Stimulated activated CD4-positive, alpha-beta T cell treated with anti-CD3 and anti-CD28 coated beads, Interleukin-12 subunit alpha, Interleukin-12 subunit beta, amount 100 ng/mL, for 4 hours (primary cell): ENCODE measurements at regions not wholly inside any gene's neighbourhood (a gene's known extent, or its start where the extent isn't known, plus 50 kb on each side); places are given as distances from the start of the nearest gene placed in this dataset.
"Not testable (repeated sequence)": the region's sequence is repeated elsewhere in the genome, so short reads cannot be mapped to it uniquely, and the experiment has no call there.

ENCODE experiments used
- DNase-seq: peaks from one replicate; pipeline ENCODE4 v3.0.0-alpha.2; 2020

DNA sequence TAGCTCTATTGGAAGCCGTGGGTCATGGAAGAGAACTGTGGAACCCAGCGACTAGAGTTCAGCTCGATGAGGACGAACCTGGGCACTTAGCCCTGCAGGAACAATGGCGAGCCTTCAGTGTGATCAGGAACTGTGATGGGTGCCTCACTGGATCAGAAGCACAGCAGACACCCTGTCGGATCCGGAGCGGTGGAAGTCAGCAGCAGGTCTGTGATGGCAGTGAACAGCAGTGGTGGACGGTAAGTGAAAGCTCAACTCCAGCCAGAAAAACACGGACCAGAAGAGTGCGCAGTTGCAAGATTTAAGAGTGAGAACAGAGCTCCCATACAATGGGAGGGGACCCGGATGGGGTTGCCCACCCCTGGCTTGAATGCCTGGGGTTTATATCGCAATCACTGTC, 282.2 kb downstream of the NSUN3 start:
- DNase-seq: no peak

DNA sequence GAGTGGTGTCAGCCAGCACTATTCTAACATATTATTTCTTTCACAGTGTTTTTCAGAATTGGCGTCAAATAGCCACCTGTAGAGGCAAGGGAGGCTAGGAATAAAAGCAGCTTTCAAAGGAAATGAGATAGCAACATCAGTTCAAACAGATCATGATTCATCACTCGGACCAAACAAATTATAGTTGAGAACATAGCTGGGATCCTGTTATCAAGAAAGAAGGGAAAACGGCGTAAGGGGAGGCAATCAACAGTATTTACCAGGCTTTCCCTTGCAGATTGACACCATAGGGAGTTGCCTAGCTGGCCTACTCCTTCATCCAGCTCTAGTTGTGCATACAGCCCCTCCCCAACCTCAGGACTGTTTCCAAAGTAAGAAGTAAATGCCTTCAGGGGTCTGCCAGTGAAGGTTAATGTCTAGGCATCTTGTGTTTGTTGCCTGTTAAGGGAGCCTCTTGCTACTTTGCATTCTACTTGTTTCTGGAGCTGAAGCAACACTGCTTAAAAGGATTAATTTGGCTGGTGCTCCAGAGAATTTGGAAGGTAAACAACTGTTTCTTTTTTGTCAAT, 286.5 kb downstream of the NSUN3 start:
- no peak for DNase-seq

DNA sequence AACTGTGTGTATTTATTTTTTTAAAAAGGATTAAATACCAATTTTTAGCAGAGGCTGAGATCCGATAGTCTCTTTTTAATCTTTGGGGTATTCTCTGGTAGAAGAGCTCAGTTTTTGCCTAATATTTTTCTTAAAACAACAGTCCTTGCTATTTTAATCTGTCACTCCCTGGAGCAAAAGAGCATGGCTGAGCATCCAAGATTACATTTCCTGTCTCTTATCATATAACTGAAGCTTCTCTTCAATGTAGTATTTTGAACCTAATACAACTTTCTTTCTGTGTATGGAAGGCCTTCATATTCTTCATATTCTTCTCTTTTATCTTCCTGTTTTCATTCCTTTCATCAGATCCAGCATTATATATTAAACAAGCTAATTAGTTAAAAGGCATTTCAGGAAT, 293.7 kb downstream of the NSUN3 start:
- DNase-seq: no peak

DNA sequence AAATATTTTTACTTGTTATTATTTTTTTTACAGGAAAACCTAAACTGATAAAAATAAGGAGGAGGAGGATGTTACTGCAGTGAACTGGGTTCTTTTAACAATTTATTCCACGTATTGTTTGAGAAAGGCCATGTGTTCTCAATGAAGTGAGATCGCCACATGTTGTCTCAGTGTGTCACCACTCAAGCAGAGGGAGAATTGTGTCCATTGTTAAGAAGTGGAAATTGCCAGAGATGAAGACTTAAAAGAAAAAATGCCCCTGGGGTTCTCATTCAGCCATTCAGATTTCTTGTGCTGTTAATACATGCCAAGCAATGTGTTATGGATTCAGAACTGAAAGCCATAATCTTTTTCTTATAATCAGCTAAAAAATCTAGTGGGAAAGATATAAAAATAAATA, 297.1 kb downstream of the NSUN3 start:
- DNase-seq: no peak

DNA sequence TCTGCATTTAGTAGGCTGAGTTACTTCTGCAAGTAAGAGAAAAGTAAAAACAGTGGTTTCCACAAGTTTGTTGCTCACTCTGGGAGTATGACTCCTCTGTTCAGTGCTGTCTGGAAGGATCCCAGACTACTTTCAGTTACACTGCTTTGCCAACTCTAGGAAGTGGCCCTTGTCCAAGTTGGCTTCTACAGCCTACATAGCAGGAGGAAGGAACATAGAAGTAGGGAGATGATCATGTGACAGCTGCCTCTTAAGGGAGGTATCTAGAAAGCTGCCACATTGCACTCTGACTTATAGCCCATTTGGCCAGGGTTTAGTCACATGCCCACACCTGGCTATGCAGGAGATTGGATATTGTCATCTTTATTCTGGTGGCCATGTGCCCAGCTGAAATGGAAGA, 298.1 kb downstream of the NSUN3 start:
- DNase-seq: no peak

DNA sequence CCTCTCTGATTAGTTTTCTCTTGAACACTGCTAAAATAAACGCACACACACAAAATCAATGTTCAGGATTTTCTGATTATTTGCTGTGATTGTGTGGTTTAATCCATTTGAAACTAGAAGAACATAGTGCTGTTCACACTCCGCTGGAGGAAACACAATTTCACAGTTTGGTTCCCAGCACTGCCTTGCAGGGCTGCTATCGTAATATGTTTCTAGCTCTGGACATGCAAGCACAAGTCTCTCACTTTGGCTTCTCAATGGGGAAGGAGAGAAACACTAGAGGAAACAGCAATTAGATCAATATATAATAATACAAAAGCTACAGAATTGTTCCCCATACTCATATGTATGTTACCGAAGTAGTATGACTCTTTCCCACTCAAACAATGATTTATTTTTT, 299.5 kb downstream of the NSUN3 start:
- no peak for DNase-seq

DNA sequence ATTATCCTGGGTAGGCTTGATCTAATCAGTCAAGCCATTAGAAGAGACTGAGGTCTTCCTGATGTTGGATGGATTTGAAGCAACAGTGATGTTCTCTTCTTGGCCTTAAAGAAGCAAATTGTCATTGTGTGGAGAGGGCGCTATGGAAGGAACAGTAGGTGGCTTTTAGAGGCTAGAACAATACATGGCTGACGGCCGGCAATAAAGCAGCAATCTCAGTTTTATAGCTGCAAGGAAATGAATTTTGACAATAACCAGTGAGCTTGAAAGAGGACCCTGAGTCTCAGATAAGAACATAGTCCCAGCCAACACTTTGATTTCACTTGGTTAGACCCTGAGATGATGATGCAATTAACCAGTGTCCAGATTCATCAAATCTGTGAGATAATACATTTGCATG, 302.1 kb downstream of the NSUN3 start:
- no peak for DNase-seq

DNA sequence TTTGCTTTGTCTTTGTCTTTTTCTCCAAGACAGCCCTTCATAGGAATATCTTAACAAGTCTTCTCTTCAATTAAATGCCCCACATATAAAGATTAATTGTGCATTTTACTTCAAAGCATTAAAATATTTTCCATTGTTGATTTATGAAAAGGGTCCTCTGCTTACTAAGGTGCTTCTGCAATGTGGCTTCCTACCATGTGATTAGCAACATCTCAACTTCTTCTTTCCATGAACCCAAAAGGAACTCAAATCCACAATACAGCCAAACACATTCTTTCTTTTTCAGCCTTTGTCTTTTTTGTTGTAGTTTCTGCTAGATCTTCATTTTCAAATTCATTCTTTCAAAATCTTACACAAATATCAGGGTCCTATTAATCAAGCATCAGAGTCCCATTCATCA, 309.2 kb downstream of the NSUN3 start:
- DNase-seq: no peak

DNA sequence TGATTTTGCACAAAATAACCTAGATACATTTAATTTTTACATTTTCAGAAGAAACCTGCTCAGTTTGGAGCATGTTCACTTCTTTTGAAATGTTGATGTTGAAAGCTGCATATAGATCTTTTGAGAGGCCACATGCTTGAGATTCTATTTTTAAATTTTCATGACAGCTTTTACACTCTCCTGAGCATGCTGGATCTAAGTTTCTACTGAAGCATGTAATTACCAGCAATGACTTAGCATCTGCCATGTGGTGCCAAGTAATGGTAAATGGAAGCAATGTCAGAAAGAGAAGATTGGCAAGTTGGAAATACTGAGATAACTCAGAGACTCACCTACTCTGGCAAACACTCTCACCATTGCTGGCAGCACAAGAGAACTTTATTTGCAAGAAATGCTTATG, 310.6 kb downstream of the NSUN3 start:
- DNase-seq: no peak

DNA sequence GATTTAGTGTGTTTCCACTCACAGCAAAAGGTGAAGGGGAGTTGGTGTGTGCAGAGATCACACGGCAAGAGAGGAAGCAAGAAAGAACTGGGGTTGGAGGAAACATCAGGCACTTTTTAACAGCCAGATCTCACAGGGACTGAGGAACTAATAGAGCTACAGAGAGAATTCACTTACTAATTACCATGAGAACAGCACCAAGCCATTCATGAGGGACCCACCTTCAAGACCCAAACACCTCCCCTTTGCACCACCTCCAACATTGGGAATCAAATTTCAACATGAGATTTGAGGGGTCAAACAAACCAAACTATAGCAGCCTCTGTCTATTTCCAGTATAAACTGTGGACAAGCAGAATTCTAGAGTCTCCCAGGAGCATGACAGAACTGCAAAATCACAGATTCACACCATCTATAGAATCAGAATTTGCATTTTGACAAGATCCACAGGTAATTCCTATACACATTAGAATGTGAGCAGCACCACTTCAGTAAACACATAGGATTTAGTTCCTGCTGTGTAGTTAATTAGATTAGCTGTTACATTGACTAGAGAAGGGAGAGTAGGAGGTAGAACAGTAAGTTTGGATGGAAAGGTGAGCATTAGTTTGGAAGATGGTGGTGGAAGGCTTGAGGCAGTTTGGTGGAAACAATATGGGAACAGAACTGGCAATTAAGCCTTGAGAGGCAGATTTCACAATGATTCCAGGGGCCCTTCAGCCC, 311.7 kb downstream of the NSUN3 start:
- DNase-seq: no peak

DNA sequence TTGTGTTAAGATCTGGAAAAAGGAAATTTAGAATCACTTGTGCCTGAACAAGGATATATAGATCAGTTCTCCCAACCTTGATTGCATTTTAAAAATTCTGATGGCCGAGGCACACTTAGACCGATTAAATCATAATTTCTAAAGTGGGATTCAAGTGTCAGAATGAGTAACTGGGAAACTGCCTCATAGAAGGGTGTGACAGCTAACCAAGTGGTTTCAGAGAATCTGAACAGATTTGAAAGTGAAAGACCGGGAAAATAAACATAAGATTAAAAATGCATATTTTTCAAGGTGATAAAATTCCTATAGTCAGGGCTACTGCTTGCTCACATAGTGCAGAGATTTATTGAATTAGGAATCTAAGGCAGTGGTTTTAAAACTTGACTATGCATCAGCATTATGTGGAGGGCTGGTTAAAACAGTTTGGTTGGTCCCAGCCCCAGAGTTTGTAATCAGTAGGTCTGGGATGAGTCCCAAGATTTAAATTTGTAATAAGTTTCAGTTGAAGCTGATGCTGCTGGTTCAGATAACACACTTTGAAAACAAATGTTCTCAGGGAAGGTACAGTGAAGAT, 314.3 kb downstream of the NSUN3 start:
- not testable (repeated sequence) for DNase-seq

DNA sequence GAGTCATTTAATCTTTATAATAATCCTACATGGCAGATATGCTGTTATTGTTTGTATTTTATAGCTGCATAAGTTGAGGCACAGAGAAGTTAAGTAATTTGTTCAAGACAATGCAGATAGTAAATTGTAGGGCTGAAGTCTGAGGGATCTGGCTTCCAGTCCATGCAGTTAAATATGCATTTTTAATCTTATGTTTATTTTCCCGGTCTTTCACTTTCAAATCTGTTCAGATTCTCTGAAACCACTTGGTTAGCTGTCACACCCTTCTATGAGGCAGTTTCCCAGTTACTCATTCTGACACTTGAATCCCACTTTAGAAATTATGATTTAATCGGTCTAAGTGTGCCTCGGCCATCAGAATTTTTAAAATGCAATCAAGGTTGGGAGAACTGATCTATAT, 315.0 kb downstream of the NSUN3 start:
- not testable (repeated sequence) for DNase-seq

DNA sequence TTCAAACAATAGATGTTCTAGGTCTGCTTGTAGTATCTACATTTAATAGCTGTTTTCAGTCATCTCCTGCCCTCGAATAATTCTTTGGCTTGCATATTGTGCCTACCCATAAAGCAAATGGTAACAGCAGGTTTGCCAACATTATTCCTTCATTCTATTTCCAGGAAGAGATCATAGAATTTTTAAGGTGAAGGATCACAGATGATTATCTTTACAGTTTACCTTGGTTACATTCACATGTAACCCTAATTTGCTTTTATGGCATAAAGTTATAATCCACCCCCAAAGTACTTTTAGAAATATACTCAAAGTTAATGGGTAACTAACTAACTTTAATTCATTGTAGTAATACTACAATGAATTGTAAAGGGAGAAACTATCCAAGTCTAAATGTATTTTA, 315.5 kb downstream of the NSUN3 start:
- no peak for DNase-seq

DNA sequence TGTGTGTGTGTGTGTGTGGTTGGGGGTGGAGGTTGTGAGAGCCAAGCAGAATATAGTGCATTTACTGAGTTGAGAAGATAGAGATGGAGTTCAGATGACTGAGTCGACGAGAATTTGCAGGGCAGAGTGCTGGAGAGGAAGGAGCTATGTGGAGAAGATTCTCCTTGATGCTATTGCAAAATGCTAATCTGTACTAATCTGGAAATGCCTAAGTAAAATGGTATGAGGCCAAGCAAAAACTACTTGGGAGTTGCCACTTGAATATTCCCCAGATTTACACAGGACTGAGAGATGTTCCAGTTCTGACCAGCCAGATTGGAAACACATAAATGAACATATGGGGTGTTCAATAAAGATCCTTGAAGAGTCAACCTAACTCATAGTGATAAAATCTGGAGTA, 316.4 kb downstream of the NSUN3 start:
- DNase-seq: no peak

DNA sequence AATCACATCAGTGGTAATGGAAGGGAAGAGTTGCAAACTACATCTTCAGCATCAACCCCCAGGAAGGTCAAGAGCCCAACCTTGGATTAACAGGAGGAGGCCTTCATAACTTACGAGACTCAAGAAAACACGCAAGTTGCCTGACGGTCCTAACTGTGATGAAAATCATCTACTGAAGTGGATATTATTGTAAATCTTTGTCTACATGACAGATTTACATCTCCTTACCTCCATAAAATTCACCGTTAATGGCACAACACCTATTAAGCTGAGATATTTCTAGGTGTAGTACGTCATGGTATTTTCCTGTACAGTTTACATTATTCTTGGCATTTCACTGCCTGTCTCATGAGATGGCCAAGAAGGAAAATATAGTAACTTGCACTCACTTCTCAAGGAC, 332.0 kb downstream of the NSUN3 start:
- DNase-seq: no peak

DNA sequence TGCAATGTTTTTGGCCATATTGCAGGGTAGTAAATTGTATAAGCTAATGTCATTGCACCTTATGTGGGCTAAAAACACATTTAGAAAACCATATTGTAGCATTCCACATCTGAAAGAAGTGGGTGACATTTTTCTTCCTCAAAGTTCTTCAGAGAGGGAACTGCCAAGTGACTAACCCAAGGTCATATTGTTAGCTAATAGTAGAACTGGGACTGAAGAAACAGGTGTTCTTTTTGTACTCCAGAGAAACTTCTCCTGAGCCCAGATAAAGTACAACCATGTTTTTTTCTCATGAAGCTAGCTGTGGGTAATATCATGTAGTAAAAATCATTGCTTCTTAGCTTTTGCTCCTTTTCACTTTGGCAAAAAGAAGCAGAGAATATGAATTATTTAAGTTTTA, 333.0 kb downstream of the NSUN3 start:
- DNase-seq: no peak

DNA sequence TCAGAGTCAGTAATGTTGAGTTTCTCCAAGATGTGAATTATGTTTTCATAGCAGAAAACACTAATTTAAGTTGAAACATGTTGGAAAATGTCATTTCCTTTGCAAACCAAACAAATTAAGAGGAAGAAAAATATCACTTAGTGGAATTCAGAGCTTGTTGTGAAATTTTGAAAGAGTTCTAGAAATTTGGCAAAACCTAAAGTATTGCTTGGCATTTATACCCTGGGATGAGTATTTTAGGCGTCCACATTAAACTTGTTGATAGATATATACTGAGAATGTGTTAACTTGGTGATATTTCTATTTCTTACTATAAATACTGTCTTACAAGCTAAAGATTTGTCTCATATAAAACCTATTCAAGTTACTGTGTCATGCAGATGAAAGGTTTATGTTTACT, 335.2 kb downstream of the NSUN3 start:
- no peak for DNase-seq

DNA sequence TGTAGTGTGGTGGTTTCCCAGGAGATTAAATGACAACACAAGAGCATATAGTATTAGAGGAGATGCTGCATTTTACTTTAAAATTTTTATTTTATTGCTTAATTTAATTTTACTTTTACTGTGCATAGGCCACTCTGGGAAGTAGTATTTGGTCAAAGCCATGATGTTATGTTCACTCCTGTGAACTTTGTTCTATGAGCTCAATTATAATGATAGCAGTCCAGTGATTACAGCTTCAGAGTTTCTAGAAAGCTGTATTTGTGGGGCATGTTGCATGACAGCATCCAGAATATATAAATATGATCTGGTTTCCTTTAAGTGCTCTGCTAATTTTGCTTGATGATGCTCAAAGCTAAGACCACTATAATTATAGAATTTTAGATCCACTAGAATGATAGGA, 338.6 kb downstream of the NSUN3 start:
- DNase-seq: no peak

DNA sequence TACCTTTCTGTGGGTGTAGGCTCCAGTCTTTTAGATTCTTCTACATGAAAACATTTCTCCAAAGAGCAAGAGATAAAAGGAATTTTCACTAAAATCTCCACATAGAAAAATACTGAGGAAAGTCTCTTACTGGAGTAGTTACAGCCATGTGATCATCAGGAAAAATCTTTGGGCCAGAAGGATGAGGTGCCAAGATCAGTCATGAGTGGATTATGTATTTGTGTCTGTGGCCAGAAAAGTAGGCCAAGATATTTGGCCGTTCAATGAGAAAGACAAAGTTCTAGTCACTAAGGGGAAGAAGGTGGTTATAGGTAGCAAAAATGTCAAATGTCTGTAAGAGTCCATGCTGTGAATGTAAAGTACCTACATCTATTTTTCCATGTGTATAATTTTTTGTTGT, 339.3 kb downstream of the NSUN3 start:
- no peak for DNase-seq

DNA sequence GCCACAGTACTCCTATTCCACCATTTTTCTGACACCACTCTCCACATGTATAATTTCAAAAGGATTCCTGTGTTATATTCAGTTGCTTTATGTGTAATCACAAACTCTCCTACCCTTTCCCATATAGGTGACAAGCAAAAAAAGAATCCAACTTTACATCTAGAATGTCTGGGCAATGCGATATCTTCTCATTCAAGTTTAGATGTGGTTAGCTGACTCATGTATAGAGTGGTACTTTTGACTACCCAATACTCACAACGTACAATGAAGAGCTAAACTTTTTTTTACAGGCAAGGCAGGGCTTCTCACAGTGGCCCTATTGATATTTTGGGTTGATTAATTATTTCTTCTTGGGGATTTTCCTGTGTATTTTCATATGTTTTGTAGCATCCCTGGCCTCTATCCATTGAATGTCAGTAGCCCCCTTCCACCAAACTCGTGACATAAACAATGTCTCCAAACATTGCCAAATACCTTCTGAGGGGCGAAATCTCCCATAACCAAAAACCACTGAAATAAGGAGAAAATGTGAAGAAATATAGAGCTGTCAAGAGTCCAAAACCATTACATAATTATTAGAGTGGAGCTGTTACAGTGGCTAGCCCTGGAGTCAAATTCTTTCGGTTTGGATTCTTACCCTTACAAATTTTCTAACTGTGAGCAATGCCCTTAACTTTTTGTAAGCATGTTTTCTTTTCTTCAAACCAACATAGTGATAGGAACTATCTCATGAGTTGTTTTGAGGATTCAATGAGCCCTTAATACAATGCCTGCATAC, 342.6 kb downstream of the NSUN3 start:
- no peak for DNase-seq

DNA sequence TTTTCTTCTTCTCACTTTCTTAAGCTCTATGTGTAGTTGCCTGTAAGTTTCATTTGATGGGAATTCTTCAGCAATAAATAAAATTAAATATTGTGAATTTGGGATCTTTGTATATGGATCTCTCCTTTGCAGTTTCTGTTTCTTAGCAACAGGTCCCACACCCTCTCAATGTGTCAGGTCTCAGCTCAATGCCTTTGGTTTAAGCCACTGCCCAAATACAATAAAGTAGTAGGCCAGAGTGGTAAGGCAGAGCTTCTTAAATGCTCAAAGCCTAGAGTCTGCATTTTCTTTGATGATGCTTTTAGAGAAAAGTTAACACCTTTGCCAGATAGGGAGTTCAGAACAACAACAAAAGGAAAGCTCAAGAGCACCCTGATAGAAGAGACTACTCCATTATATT, 343.7 kb downstream of the NSUN3 start:
- DNase-seq: no peak

DNA sequence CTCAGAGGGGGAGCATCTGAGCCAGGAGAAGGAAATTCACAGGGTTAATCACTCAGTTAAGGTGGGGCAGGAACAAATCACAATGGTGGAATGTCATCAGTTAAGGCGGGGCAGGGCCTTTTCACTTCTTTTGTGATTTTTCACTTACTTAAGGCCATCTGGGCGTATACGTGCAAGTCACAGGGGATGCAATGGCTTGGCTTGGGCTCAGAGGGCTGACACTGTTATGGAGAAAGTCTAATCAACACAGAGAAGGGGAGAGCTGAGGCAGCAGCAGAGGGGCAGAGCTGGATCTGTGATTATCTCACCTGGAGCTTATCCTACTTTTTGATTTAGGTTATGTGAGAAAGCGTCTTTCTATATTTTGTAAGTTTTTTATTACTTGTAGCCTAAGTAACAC, 350.1 kb downstream of the NSUN3 start:
- DNase-seq: not testable (repeated sequence)

DNA sequence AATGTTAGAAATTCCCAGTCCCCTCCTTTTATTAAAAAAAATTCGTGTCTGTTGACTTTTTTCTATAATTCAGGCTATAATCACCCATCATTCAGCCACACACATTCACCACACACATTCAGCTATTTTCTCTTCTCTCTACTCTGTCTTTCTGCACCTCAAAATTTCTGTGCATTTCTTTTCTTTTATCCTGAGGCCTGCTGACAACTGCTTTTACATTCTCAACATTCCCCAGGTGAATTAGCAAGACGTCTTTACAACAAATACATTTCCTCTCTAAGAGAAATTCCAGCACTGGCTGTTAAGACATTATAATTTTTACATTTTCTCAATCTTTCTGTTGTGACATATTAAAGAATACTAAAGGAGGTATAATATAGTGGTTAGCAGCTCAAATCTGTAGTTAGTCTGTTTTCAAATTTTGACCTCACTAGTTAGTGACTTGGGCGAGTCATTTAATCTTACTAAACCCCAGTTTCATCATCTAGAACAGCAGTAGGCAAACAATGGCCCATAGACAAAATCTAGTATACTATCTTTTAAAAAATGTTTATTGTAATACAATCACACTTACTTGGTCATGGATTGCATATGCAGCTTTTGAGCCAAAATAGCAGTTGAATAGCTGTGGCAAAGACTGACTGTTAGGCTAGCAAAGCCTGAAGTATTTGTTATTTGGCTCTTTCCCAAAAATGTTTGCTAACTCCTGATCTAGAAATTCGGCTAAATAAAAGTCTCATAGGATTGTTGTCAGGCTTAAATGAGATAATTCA, 350.7 kb downstream of the NSUN3 start:
- no peak for DNase-seq
